ENCODE measurements at regions not wholly inside any gene's neighbourhood (a gene's known extent, or its start where the extent isn't known, plus 50 kb on each side); places are given as distances from the start of the nearest gene placed in this dataset.

- Histone ChIP-seq H3K36me3 (no peaks in the 10 kb centered on the region), H3K27ac (no peak overlapping the region), H3K4me3 (no peak overlapping the region), H3K4me1 (no peaks in the 10 kb centered on the region), H3K27me3 (no peaks in the 10 kb centered on the region), H3K9me3 (no peaks in the 10 kb centered on the region)
- TF ChIP-seq CTCF (IDR thresholded peaks at IDR 0.05), result no peak
- no peak for TF ChIP-seq POLR2AphosphoS5 (IDR thresholded peaks at IDR 0.05; ENCODE audit: insufficient read depth in 1 of 2, low read depth in 1 of 2)
- no peak for TF ChIP-seq POLR2A (IDR thresholded peaks at IDR 0.05)
- intact Hi-C loops (cut with DNase I), result no loop called here
- DNase-seq (ENCODE audit: extremely low spot score in 2 of 2), result no peak
These were observed 693.7 kb upstream of the CCDC179 start for GRCh38 chr11:23554002-23554401.

GRCh38 chr11:23555085-23555484 is 694.8 kb upstream of the CCDC179 start:
- H3K27me3 ChIP-seq, result no peaks in the 10 kb centered on the region
- intact Hi-C loops (cut with DNase I), result no loop called here
- no peak for DNase-seq (ENCODE audit: extremely low spot score in 2 of 2)
- TF ChIP-seq CTCF (IDR thresholded peaks at IDR 0.05) (no peak), POLR2A (IDR thresholded peaks at IDR 0.05) (no peak), POLR2AphosphoS5 (IDR thresholded peaks at IDR 0.05; ENCODE audit: insufficient read depth in 1 of 2, low read depth in 1 of 2) (no peak)
- H3K4me1 ChIP-seq, result no peaks in the 10 kb centered on the region
- H3K36me3 ChIP-seq, result no peaks in the 10 kb centered on the region
- H3K9me3 ChIP-seq, result no peaks in the 10 kb centered on the region
- H3K4me3 ChIP-seq, result no peak overlapping the region
- no peak overlapping the region for H3K27ac ChIP-seq

- Histone ChIP-seq H3K4me1 (no peaks in the 10 kb centered on the region), H3K36me3 (no peaks in the 10 kb centered on the region), H3K27me3 (no peaks in the 10 kb centered on the region), H3K27ac (no peak overlapping the region), H3K4me3 (no peak overlapping the region), H3K9me3 (no peaks in the 10 kb centered on the region)
- no peak for DNase-seq (ENCODE audit: extremely low spot score in 2 of 2)
- intact Hi-C loops (cut with DNase I), result no loop called here
- TF ChIP-seq CTCF (IDR thresholded peaks at IDR 0.05) (no peak), POLR2AphosphoS5 (IDR thresholded peaks at IDR 0.05; ENCODE audit: insufficient read depth in 1 of 2, low read depth in 1 of 2) (no peak), POLR2A (IDR thresholded peaks at IDR 0.05) (no peak)
These were observed 696.0 kb upstream of the CCDC179 start for GRCh38 chr11:23556163-23556750.

GRCh38 chr11:23563591-23563990 is 703.3 kb upstream of the CCDC179 start:
- no peaks in the 10 kb centered on the region for H3K9me3 ChIP-seq
- no peaks in the 10 kb centered on the region for H3K4me1 ChIP-seq
- intact Hi-C loops (cut with DNase I), result no loop called here
- no peaks in the 10 kb centered on the region for H3K27me3 ChIP-seq
- H3K27ac ChIP-seq, result no peak overlapping the region
- no peak for DNase-seq (ENCODE audit: extremely low spot score in 2 of 2)
- H3K4me3 ChIP-seq, result no peak overlapping the region
- no peaks in the 10 kb centered on the region for H3K36me3 ChIP-seq
- TF ChIP-seq POLR2A (IDR thresholded peaks at IDR 0.05) (no peak), POLR2AphosphoS5 (IDR thresholded peaks at IDR 0.05; ENCODE audit: insufficient read depth in 1 of 2, low read depth in 1 of 2) (no peak), CTCF (IDR thresholded peaks at IDR 0.05) (no peak)

GRCh38 chr11:23564370-23564769 is 704.1 kb upstream of the CCDC179 start:
- intact Hi-C loops (cut with DNase I), result no loop called here
- no peak overlapping the region for H3K27ac ChIP-seq
- DNase-seq (ENCODE audit: extremely low spot score in 2 of 2), result no peak

More at GRCh38 chr11:23564370-23564769, 704.1 kb upstream of the CCDC179 start:
- Histone ChIP-seq H3K4me1 (no peaks in the 10 kb centered on the region), H3K9me3 (no peaks in the 10 kb centered on the region), H3K27me3 (no peaks in the 10 kb centered on the region), H3K36me3 (no peaks in the 10 kb centered on the region), H3K4me3 (no peak overlapping the region)
- no peak for TF ChIP-seq POLR2A (IDR thresholded peaks at IDR 0.05)
- TF ChIP-seq CTCF (IDR thresholded peaks at IDR 0.05), result no peak
- no peak for TF ChIP-seq POLR2AphosphoS5 (IDR thresholded peaks at IDR 0.05; ENCODE audit: insufficient read depth in 1 of 2, low read depth in 1 of 2)
